ENCODE measurements at regions not wholly inside any gene's neighbourhood (a gene's known extent, or its start where the extent isn't known, plus 50 kb on each side); places are given as distances from the start of the nearest gene placed in this dataset.

DNA sequence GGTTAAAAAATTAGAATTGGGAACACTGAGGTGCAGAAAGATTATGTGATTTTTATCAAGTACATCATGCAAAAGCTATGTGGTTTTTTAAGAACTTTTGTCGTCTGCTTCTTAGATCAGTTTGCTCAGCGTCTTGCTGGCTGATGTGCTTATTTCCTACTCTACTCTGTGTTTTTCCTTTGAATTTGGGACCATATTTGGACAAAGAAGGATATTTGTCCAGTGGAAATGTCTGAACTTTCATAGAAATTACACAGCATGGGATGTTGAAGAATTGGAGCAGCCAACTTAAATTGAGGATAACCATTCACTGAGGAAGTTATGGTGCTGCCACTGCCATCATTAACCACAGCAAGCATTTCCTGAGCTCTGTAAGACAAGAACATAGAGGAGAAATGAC, 252.8 kb upstream of the HS3ST5 start:
- no peak for DNase-seq

DNA sequence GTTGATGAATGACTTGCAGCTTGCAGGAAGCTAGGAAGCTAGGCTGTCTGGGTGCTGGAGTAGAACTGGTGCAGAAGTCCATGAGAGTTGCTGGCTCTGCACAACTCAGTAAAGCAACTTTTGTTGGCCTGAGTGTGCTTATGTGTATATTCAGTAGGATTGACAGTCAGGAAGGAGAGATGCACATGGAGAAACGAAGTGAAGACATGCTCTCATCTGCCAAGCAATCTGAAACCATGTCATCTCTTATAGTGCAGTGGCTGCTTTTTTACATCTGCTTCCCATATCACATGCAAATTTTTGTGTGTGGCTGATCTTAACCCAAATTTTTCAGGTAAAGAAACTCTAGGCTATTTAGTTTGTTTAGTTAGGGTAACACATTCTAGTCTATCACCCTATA, 252.4 kb upstream of the HS3ST5 start:
- no peak for DNase-seq

GRCh38 chr6:114592506-114592905, 249.7 kb upstream of the HS3ST5 start:
- no peak for DNase-seq

DNA sequence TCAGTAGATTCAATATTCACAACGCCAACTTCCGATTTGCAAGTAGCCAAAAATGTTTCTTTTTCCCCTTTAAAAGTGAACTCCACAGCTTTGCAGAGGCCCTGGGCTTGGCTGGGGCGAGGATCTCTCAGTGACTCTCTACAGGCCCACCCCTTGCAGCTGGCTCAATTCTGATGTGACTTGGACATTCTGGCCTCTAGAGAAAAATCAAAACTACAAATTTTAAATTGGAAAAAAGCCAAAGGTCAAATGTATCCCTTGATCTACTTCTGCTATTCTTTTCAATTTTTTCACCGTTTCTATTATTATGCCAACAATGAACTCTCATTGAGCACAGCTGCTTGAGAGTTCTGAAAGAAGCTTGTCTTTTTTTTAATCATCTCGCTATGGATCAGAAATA, 245.9 kb upstream of the HS3ST5 start:
- no peak for DNase-seq

DNA sequence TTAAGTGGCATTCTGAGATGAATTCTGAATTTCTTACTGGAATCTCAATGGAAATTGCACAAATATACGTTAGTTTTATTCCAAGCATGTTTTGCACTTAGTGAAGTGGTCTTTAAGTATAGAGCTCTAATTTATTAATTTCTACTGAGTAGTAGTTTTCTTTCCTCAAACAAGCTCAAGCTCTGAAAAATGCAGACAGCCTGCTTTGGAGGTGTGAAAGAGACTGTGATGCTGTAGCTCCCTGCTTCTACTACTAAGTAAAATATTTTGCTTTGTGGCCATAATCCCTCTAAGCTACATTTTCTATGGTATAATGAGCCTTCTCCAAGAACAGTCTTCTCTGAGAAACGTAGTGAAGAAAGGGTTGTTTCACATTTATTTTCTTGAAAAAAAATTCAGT, 243.5 kb upstream of the HS3ST5 start:
- DNase-seq: no peak

DNA sequence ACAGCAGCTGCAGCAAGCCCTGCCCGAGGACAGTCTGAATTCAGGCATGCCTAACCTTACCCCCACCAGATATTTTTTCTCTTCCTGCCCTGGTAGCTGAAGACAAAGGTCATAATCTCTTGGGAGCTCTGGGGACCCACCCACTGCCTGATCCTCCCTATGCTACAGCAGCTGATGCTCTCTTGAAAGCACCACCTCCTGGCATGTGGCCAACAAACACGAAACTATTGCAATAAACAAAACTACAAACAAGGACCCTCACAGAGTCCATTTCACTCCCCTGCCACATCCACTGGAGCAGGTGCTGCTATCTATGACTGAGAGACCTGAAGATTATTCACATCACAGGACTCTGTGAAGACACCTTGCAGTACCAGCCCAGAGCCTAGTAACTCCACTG, 238.5 kb upstream of the HS3ST5 start:
- no peak for DNase-seq

DNA sequence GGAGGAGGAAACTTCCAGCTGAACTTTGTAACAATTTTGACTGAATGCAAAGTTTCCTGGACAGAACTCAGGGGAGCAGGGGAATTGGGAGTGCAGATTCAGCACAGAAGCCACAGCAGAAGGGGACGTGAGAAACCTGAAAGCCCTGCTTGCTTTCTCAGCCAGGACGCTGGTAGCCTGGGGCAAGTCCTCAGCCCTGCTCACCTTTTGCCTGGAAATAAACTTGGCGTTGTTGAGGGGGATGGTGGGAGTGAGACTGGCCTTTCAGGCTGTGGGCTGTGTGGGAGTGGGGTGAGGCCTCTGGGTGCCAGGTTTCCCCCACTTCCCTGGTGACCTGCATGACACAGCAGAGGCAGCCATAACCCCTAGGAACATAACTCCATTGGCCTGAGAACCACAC, 238.1 kb upstream of the HS3ST5 start:
- DNase-seq: no peak

GRCh38 chr6:114579486-114579885, 236.7 kb upstream of the HS3ST5 start:
- no peak for DNase-seq

DNA sequence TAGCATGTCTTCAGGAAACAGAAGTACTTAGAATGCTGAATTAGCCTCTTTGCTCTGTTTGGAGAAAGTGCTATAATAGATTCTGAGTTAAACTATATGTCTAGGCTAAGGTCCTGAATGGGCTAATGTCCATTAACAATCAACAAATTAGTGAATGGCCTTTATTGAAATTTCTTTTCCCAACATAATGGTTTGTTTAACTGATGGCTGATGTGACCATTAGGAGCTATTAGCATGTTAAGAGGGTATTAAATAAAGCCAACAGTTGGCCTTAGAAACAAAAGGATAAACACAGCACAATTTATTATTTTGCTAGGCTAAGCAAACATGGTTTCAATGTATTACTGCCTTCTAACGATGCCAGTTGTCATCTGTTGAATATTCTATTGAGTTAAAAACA, 234.3 kb upstream of the HS3ST5 start:
- DNase-seq: no peak

GRCh38 chr6:114576330-114576729, 233.5 kb upstream of the HS3ST5 start:
- DNase-seq: no peak

GRCh38 chr6:114569669-114570068, 226.8 kb upstream of the HS3ST5 start:
- no peak for DNase-seq

DNA sequence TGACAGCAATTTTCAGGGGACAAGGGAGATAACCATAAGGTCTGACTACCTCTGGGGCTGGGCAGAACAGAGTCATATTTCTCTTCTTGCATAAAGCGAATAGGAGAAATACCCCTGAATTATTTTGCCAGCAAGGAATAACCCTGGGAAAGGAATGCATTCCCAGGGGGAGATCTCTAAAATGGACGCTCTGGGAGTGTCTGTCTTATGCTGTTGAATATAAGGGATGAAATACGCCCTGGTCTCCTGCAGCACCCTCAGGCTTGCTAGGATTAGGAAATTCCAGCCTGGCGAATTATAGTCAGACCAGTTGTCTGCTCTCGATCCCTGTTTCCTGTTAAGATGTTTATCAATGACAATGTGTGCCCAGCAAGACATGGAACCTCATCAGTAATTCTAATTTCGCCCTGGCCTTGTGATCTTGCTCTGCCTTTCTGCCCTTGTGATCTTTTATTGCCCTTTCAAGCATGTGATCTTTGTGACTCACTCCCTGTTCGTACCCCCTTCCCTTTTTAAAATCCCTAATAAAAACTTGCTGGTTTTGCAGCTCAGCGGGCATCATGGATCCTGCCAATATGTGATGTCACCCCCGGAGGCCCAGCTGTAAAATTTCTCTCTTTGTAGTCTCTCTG, 221.6 kb upstream of the HS3ST5 start:
- no peak for DNase-seq

DNA sequence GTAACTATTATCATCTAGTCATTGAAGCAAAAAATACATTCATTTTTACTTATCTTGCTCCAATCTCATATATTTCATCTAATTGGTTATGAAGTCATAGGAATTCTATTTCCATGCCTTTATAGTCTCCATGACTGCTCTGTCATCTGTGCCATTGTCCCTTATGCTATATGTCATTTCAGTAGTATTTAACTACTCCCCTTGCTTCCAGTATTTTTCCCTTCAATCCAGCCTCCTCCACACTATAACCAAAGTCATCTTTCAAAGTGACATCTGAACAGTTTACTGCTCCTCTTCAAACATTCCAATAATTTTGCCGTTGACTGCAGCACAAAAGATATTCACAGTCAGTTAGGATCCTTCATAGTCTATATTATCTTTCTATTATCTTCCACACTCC, 216.6 kb upstream of the HS3ST5 start:
- DNase-seq: no peak

DNA sequence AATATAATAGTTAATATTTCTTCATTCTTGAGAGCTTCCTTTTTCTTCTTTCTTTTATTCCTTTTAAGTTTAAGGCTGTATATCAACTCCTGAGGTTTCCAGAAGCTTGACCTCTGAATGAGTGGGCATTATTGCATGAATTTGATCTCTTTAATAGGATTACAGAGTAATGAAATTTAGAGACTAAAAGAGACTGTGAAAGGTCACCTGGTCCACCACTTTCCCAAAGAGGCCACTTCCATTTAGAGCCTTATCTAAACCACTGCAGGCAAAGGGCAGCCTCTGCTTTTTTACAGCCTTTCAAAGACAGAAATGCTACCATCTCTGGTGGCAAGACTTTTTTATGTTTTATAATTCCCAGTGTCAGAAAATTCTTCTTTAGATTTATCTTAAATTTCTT, 215.3 kb upstream of the HS3ST5 start:
- no peak for DNase-seq

- DNase-seq: no peak
These were observed 214.1 kb upstream of the HS3ST5 start for GRCh38 chr6:114556846-114557488.

GRCh38 chr6:114550316-114550715, 207.5 kb upstream of the HS3ST5 start:
- no peak for DNase-seq

- no peak for DNase-seq
These were observed 200.9 kb upstream of the HS3ST5 start for GRCh38 chr6:114543696-114544095.

DNA sequence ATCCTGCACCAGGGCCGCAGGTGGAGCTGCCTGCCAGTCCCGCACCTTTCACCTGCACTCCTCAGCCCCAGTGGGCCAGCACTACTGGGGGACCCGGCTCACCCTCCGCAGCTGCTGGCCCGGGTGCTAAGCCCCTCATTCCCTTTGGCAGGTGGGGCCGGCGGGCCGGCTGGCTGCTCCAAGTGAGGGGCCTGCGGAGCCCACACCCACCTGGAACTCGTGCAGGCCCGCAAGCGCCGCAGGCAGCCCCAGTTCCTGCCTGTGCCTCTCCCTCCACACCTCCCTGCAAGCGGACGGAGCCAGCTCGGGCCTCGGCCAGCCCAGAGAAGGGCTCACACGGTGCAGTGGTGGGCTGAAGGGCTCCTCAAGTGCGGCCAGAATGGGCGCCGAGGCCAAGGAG, 199.0 kb upstream of the HS3ST5 start:
- no peak for DNase-seq

DNA sequence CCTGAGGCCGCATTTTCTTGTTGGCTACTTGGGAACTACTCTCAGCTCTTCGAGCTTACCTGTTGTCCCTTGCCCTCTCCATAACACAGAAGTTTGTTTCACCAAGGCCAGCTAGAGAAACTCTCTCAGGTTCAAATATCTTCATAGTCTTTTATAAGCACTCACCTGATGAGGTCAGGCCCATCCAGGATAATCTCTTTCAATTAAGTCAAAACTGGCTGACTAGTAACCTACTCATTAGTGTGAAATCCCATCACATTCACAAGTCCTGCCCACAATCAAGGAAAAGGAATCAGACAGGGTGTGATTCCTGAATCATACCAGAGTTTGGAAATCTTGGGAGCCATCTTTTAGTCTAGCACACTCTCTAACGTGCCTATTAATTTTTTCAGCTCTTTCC, 195.2 kb upstream of the HS3ST5 start:
- DNase-seq: no peak

DNA sequence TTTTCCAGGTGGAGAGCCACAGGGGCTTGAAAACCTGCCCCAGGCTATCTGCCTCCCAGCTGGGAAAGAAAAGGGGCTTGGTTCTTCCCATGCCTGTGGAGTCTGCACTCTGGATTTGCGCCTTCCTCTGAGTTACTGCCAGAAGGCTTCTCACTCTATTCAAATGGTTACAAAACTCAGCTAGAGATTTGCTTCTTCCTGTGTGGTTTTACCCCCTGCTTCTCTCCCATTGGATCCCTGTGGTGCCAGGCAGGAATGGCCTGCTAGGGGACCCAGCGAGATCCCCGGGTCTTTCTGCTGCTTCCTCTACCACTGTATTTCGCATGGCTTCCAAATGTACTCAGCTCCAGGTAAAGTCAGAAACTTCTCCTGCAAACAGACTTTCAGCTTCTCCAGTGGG, 192.0 kb upstream of the HS3ST5 start:
- DNase-seq: no peak

GRCh38 chr6:114524081-114524480, 181.3 kb upstream of the HS3ST5 start:
- no peak for DNase-seq

DNA sequence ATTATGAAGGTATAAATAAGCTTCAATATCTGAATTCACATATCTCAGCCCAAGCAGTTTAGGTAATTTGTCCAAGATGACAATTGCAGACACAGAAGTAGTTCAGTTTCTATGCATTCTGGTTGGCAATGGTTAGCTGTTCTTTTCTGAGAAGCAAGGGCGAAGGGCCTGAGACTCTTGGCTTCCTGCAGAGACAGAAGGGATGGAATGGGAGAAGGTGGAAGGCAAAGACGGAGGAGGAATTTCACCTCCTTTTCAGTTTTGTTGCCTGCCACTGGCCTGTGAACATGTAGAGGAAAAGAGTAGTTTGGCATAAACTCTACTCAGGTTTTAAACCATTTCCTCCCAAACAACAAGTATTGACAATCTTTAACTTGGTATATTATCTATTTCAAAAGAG, 180.7 kb upstream of the HS3ST5 start:
- no peak for DNase-seq

GRCh38 chr6:114521926-114522325, 179.1 kb upstream of the HS3ST5 start:
- no peak for DNase-seq

- DNase-seq: no peak
These were observed 178.2 kb upstream of the HS3ST5 start for GRCh38 chr6:114520976-114521375.

- DNase-seq: no peak
These were observed 171.3 kb upstream of the HS3ST5 start for GRCh38 chr6:114514170-114514569.

Data from NCI-H526 (cell line).